Fibroblast of lung (primary cell): ENCODE measurements at regions not wholly inside any gene's neighbourhood (a gene's known extent, or its start where the extent isn't known, plus 50 kb on each side); places are given as distances from the start of the nearest gene placed in this dataset.

Experiments used
- EZH2 ChIP-seq: IDR thresholded peaks from 2 replicates; pipeline ENCODE4 v1.5.1; 2012; ENCODE audit warnings: low read length, control low read depth, mild to moderate bottlenecking; ENCODE audit errors: missing control alignments
- TF ChIP-seq, protein P1 (sequence below), 2 donors: IDR thresholded peaks in 1 of 2; conservative IDR thresholded peaks in 1 of 2; 1 replicate in 1 of 2; 2 replicates in 1 of 2; pipeline ENCODE4 v1.5.1; 2011 to 2012; ENCODE audit warnings: low read length in 2 of 2, control low read depth in 1 of 2, inconsistent platforms in 1 of 2, low read depth in 1 of 2, mild to moderate bottlenecking in 1 of 2

DNA sequence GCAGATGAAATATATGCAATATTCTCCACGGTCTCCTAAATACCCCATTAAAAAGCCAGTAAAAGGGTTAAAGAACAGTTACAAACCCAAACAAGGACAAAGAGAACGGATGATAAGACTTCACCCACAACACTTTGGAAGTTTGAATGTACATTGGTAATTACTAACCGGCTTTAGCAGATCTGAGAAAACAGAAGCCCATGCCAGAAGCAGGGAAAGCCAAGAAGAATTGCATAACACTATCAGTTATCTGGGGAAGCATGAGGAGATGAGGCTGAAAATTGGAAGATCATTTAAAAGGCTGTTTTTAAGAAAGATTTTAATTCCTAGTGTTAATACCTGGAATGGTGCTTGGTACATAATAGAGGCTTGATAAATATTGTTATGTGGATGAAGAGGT, 55.6 kb upstream of the MYBPC1 start:
- TF ChIP-seq EZH2: no peak
- TF ChIP-seq, protein P1, sequence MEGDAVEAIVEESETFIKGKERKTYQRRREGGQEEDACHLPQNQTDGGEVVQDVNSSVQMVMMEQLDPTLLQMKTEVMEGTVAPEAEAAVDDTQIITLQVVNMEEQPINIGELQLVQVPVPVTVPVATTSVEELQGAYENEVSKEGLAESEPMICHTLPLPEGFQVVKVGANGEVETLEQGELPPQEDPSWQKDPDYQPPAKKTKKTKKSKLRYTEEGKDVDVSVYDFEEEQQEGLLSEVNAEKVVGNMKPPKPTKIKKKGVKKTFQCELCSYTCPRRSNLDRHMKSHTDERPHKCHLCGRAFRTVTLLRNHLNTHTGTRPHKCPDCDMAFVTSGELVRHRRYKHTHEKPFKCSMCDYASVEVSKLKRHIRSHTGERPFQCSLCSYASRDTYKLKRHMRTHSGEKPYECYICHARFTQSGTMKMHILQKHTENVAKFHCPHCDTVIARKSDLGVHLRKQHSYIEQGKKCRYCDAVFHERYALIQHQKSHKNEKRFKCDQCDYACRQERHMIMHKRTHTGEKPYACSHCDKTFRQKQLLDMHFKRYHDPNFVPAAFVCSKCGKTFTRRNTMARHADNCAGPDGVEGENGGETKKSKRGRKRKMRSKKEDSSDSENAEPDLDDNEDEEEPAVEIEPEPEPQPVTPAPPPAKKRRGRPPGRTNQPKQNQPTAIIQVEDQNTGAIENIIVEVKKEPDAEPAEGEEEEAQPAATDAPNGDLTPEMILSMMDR (conservative IDR thresholded peaks at IDR 0.05 in 1 of 2, IDR thresholded peaks at IDR 0.05 in 1 of 2; ENCODE audit: low read depth in 1 of 2, low read length in 2 of 2): no peak
